Skin of body (tissue), 1 donor: ENCODE measurements at regions not wholly inside any gene's neighbourhood (a gene's known extent, or its start where the extent isn't known, plus 50 kb on each side); places are given as distances from the start of the nearest gene placed in this dataset.

ENCODE experiments used
- DNase-seq: peaks from one replicate; lab custom pipeline; 2025; lab: John Stamatoyannopoulos, UW

- DNase-seq, result no peak
Measured at GRCh38 chr12:119245904-119246494, 67.3 kb downstream of the HSPB8 start.

- DNase-seq, result no peak
Measured at GRCh38 chr12:119247007-119247719, 68.4 kb downstream of the HSPB8 start.

DNA sequence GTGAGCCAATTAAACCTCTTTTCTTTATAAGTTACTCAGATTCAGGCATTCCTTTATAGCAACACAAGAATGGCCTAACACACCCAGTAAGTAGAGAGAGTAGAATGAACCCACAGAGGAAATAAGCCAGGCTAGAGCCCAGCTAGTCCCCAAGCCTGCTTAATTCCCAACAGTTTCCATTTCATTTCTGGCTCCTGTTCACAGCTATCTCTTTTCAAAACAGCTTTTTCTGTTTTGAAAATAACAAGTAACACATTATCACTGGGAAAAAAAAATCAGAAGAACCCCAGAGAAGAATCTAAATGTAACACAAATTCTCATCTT lies 69.0 kb downstream of the HSPB8 start:
- DNase-seq, result no peak

GRCh38 chr12:119249383-119250155 lies 70.8 kb downstream of the HSPB8 start:
- no peak for DNase-seq

DNA sequence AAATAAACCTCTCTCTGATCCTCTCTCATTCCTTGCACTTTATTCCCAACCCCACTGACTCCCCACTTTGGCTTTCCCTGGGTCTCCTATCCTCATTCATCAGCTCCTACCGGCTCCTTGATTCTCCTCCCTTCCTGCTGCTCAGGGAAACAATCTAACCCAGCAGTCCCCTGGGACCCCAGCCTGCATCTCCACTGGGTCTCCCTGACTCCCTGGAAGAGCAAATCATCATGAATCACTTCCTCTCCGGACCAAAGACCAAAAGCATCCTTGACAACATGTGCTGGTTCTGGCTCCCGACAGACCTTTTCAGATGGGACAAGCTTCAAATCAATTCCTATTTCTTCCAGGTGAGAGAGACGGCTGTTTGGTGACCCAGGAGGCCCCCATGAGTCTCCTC lies 76.6 kb downstream of the HSPB8 start:
- no peak for DNase-seq

DNA sequence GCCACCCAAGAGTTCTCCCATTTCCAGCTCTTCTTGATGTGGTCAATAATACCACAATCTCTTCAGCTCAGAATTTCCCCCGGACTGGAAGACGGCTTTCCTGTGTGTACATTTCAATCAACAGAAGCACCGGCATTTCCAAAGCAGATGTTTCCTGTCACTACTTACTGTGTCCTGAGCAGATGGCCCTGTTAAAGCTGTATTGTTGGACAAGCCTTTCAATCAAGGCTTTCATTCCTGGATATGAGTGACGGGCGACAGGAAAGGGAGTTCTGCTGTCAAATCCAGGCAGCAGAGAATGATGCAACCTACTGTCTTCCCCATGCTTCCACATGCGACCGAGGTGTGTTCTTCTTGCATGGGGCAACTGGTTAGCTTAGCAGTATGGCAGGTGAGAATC lies 76.4 kb upstream of the CCDC60 start:
- DNase-seq, result peak; percentile 14

DNA sequence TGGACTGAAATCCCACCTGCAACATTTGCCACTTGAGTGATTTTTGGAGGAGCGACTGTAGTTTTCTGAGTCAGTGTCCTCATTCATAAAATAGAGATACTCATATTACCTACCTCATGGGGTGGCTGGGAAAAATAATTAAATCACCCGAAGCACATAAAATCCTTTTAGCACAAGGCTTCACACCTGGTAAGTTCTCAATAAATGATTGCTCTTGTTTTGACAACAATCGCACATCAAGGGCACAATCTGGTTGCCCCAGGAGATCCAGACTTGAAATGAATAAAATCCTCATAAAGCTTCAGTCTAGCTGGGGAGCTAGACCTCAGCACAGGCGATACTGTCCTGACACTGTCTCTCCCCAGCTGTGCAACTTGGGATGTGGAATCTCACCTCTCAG lies 76.0 kb upstream of the CCDC60 start:
- DNase-seq, result no peak

DNA sequence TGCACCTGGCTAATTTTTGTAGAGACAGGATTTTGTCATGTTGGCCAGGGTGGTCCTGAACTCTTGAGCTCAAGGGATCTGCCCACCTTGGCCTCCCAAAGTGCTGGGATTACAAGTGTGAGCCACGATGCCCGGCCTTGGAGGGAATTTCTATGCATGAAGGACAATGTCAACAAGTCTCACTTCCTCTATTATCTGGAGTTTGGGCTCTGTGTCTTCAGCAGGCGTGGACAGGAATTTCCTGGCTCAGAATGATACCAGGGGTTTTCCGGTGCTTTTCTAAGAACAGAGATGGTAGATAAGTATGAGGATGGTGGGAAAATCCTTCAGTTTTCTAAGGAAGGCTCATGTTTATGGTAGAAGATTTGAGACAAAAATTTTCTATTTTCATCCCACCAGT lies 75.0 kb upstream of the CCDC60 start:
- DNase-seq, result no peak

DNA sequence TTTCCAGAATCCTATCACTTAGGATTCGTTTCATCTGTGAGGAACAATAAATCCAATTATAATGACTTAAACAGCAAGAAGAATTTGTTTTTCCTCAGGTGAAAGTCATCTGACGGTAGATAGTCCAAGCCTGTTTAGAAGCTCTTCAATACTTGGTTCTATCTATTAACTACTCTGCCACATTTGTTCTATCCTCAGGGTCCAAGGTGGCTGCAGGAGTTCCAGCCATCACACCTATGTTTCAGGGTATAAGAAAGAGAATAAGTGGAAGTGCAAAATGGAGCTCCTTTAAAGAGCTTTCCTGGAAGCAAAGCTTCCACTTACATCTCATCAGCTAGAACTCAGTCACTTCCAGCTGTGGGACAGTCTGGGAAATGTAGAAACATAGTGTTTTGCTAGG lies 72.1 kb upstream of the CCDC60 start:
- DNase-seq, result no peak

GRCh38 chr12:119263466-119263865 lies 71.1 kb upstream of the CCDC60 start:
- no peak for DNase-seq

- DNase-seq, result no peak
Measured at GRCh38 chr12:119266963-119267362, 67.6 kb upstream of the CCDC60 start.

GRCh38 chr12:119274636-119275065 lies 59.9 kb upstream of the CCDC60 start:
- DNase-seq, result no peak

GRCh38 chr12:119283310-119283709 lies 51.2 kb upstream of the CCDC60 start:
- DNase-seq, result no peak
